Kidney glomerular epithelial cell (primary cell): ENCODE measurements at regions not wholly inside any gene's neighbourhood (a gene's known extent, or its start where the extent isn't known, plus 50 kb on each side); places are given as distances from the start of the nearest gene placed in this dataset.
"Not testable (repeated sequence)": the region's sequence is repeated elsewhere in the genome, so short reads cannot be mapped to it uniquely, and the experiment has no call there.

Experiments used
- DNase-seq: peaks from one replicate; lab custom pipeline; 2025; lab: John Stamatoyannopoulos, UW

DNA sequence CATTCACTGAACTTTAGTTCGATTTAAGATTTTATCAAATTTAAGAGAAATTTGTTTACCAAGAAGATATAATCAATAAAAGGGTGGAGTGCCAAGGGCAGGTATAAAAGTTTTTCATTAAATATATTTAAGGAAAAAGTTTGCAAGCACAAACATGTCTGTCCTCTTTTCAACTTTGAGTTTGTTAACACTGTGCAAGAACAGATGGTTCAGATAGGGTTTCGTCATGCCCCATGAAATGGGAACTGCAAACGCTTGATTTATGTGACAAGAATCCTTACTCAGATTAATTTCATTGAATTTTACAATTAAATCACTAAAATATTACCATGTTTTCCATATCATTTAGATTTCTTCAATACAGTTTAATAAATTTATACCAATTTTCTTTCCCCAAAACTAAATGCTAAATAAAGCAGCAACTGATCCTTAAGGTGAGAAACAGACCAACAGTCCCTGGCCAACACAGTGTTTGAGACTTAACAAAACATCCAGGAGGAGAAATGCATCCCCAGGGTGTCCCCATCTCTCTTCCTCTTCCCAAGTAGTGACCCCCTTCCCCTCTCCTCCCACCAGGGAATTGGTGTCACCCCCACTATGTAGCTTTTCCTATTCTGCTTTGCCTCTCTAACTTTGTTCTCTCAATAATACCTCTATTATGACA lies 292.9 kb downstream of the LTN1 start:
- DNase-seq: no peak

DNA sequence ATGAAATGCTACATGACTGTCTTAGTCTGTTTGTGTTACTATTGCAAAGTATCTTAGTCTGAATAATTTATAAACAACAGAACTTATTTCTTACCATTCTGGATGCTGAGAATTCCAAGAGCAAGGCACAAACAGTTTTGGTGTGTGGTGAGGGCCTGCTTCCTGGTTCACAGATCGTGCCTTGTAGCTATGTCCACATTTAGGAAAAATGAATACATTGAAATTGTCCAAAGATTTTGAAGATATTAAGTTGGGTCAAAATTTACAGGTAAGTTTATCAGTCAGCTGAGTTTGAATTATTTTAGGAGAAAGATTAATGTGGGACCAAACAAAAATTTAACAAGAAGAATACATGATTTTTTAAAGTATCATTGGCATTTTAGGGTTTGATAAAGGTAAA lies 293.5 kb downstream of the LTN1 start:
- DNase-seq: no peak

DNA sequence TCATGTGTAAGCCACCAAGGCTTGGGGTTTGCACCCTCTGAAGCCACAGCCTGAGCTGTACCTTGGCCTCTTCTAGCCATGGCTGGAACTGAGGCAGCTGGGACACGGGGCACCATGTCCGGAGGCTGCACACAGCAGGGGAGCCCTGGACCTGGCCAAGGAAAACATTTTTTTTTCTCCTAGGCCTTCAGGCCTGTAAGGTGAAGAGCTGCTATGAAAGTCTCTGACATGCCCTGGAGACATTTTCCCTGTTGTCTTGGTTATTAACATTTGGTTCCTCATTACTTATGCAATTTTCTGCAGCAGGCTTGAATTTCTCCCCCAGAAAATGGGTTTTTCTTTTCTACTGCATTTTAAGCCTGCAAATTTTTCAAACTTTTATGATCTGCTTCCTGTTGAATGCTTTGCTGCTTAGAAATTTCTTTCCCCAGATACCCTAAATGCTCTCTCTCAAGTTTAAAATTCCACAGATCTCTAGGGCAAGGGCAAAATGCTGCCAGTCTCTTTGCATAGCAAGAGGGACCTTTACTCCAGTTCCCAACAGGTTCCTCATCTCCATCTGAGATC lies 295.8 kb downstream of the LTN1 start:
- DNase-seq: no peak

DNA sequence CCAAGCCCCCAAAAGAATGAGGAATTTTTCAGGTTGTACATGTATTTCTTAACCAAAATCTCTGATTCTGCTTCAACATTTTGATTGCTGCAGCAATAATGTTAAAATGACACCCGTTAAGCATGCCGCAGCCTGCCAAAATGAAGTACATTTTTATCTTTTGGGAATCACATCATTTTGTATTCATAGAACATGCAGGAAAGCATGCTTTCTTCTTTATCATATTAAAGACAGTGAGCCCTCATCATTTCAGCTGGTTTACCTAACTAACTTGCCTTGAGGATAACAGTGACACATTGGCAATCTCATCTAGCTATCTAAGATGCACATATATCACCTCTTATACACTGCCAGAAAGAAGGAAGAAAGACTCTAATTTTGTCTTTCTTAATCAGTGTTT lies 299.2 kb downstream of the LTN1 start:
- DNase-seq: no peak

DNA sequence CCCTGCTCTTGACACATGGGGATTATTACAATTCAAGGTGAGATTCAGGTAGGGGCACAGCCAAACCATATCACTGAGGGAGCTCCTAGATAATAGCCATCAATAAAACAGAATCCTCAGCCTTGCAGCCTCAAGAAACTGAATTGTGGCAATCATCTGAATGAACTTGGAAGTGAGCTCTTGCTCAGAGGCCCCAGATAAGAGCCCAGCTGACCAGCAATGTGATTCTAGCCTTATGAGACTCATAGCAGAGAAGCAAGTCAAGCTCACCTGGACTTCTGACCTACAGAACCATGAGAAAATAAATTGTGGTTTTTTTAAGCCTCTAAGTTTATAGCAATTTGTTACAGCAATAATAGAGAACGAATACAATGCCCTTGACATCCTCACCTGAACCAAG lies 302.5 kb downstream of the LTN1 start:
- DNase-seq: no peak

DNA sequence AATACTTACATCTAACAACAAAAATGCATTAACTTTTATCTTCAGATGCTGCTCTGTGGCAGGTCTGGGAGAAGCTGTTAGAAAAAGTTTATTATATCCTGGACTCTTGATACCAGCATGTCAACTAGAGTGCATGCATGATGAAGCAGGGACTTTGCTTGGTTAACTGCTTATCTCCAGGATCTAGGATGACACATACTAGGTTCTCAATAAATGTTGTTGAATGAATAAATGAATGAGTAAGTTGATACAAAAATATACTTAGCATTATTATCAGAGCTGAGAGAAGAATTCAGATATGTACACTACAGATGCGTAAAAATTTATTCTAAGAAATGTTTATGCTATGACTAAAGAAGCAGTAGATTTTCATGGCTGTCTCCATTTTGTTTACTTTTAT lies 304.3 kb downstream of the LTN1 start:
- DNase-seq: no peak

DNA sequence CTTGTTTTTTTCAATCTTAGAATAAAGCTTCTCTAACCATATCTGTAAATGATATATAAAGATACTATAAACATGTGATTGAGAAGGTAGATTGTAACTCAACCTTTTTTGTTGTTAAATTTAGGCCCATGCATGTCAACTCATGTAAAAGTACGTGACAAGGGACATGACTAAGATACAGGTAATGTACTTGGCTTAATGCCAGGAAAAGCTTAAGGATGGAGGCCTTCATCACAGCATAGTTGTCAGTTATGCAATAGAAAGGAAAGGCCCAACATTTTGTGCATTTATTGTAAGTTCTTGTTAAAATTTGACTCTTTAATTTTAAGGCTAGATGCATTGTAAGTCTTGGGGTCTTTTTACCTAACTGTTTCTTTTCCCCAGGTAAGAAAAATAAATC lies 305.1 kb downstream of the LTN1 start:
- DNase-seq: no peak

DNA sequence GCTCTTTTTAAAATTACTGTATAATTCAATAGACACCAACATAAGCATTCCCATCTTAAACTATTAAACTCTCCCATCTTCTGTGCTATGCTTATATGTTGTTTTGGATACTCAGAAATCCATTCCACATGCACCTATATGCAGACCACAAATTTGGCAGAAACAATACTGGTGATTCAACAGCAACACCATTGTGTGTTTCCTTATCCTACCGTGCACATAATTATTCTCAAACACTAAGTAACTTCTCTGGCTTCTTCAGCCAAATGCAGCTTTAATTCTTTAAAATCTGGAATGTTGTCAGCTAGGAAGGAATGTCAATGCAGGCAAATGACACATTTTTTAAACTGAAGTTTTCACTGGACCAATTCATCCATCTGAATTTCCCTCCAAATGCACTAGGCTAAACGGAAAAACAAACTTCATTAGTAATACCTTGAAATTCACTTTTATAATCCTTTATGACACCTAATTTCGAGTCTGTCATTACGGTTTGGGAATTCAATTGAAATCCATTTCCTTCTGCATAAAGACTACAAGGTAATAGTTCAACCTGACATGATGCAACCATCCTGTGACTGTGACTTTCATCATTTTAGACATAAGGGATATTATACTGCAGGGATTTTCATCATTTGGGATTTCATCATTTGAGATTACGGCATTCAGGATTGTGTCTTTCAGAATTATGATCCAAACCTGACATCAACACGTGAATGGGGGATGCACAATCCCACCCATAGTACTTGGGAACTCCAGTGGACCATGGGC lies 308.5 kb downstream of the LTN1 start:
- no peak for DNase-seq

DNA sequence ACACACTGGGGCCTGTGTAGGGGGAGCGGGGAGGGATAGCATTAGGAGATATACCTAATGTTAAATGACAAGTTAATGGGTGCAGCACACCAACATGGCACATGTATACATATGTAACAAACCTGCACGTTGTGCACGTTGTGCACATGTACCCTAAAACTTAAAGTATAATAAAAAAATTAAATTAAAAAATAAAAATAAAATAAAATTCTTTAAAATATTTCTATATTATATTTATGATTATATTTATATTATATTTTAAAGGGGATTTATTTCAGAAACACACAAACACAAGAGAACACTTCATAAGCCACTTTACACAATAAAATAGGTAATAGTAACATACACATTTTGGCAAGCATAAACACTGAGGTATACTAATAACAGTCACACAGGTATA lies 309.8 kb downstream of the LTN1 start:
- DNase-seq: not testable (repeated sequence)

DNA sequence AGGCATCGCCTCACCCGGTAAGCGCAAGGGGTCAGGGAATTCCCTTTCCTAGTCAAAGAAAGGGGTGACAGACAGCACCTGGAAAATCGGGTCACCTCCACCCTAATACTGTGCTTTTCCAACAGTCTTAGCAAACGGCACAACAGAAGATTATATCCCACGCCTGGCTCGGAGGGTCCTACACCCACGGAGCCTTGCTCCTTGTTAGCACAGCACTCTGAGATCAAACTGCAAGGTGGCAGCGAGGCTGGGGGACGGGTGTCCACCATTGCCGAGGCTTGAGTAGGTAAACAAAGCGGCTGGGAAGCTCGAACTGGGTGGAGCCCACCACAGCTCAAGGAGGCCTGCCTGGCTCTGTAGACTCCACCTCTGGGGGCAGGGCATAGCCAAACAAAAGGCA lies 315.6 kb downstream of the LTN1 start:
- DNase-seq: not testable (repeated sequence)

DNA sequence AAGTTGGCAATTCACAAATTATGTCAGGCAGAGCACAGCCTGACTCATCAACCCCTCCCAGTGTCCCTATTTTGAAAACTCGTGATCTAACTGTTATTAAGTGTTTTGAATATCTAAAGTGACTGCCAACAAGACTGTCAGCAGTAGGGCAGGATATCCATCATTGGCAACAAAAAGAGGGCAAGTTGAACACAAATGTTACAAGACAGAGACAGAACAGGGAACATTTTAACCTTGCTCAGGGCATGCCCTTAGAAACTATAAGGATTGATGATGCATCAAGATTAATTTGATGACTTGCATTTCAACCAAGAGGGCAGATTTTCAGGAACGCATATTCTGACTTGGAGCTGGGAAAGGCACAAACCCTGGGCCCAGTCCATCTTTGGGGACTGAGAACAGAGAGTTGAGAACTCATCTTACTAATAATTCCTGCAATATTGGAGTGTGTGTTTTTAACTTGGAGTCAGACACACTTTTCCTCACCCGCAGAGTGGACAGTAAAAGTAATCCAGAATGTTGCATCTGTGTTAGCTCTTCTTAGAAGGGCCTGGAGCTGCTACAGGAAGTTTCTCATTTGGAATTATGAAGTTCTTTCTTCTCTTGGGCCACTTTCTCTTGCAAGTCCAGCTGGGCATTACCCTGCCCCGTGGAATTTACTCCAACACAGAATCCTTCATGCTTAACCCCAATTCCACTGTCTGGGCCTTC lies 317.2 kb downstream of the LTN1 start:
- no peak for DNase-seq

DNA sequence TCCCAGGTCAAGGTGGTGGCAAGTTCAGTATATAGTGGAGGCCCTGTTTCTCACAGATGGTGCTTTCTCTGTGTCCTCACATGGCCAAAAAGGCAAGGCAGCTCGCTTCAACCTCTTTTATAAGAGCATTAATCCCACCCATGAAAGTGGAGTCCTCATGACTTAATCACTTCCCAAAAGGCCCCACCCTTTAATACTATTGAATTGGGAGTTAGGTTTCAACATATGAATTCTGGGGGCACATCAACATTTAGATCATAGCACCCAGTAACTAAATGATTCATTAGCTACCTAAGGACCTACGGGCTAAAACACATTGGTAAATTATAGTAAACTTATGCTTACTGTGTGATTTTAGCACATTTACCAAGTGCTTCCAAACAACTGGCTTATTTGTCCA lies 317.9 kb downstream of the LTN1 start:
- no peak for DNase-seq

DNA sequence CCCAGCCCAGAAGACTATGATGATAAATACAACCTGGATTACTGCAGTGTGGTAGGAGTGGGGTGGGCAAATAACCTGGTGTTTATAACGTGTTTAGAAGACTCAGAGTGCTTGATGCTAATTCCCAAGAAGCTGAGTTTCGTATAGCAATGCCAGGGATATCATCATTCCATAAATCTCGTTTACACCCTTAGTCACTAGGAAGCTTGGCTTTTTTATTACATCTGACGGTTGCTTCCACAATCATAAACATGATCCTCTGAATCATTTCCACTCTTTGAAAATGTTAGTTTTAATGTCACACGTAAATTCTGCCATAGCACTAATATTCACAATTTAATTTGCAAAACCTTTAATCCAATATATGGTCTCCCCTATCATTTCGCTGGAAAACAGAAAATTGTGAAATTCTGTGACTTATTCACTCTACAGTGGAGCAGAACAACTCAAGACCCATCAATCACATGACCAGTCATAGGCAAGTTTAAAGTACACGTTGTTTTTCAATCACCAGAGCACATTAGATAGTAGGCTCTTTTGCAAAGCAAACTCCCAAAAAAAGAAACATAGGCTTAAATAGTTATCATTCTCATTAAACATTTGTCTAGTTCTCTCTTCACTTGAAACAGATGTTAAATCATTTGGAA lies 321.0 kb downstream of the LTN1 start:
- no peak for DNase-seq

DNA sequence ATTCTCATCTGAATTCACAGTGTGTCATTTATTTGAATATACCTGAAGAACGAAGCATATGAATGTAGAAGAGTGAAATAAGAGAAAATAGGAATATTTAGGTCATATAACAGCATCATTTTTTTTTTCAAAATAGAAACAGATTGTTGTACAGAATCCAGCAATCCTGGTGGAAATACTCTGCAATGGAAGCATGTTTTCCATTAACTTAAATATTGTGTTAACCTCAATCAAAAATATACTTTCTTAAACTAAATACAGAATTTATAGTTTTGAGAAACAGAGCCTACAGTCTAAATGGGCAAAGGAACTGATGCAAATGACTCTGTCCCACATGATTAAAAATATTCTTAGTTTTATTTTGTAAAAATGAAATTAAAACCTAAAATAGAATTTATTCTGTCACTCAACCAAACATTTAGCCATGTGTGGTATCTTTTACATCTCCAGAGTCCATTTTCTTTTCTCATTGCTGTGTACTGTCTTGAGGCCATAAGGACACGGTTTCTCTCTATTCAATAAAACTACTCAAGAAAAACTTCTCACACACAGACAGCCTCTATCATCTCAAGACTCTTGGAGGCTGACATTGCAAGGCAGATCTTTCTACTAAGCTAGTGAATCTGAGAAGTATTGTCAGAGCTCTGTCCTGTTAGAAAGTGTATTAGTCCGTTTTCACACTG lies 322.6 kb downstream of the LTN1 start:
- no peak for DNase-seq

DNA sequence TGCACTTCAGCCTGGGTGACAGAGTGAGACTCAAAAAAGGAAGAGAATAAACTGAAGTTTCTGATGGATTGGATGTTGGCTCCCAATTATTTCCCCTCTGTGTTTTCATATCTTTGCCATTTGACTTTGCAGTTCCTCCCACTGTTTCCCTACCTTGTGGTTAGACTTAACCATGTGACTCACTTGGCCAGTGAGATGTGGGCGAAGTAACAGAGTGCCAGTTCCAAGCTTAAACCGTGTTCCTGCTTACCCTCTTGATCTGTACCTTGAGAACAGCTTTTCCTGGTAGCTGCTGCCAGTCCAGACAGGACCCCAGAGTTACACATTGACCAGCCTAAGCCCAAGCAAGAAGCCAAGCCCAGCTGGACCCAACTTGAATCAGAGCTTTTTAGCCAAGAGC lies 323.4 kb downstream of the LTN1 start:
- DNase-seq: no peak

DNA sequence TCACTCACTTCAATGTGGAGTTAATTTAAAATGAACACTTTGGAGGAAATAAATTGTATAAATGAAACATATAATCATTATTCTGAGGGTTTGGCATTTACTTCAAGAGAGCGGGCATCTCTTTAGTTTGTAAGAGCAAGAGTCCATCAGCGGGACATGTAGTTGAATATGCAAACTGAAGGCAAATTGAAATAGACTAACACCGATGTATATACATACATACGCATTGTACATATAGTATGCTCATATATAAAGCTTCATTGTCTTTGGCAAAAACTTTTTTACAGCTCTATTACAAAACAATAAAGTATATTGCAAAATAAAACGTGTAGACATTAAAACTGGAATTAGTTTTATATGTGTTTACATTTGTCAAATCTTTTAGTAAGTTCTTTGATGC lies 328.9 kb downstream of the LTN1 start:
- DNase-seq: no peak

DNA sequence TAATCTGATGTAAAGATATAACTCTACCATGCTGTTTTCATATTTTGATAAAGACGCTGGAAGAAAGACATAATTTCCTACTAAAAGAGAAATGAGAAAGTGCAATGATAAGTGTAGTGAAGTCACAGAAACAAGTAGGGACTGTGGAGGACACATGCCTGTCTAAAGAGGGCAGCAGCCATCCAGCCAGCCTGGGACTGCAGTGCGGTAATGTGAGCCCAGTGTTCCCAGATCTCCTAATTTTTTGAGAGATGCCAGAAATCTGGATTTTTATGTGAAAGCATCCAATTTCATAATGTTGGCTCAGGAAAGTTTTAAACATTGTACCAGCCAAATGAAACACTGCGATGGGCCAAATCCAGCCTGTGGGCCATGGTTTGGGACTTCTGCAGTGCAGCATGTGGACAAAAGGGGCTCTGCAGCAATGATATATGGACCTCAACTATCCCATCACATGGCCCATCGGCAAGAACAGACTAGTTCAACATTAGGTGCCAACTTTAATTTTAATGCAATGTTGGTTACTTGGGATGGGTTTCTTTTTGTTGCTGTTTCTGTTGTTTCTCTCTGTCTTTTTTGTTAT lies 329.5 kb downstream of the LTN1 start:
- no peak for DNase-seq

DNA sequence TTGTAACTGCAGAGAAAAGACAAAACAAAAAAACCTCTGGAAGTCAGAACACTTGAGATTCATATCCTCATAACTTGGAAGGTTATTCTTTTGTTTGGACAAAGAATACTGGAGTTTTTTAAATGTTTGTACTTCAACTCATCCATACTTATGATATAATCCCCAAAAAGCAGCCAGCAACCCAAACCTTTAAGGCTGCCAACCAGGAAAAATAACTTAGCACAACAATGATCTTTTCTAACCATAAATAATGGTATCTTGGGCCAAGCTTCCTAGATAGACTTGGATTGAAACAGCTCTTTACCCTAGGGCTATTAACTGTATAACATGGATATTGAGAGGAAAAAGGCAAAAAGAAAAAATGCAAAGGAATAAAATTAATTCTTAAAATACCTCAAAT lies 335.1 kb downstream of the LTN1 start:
- DNase-seq: no peak

DNA sequence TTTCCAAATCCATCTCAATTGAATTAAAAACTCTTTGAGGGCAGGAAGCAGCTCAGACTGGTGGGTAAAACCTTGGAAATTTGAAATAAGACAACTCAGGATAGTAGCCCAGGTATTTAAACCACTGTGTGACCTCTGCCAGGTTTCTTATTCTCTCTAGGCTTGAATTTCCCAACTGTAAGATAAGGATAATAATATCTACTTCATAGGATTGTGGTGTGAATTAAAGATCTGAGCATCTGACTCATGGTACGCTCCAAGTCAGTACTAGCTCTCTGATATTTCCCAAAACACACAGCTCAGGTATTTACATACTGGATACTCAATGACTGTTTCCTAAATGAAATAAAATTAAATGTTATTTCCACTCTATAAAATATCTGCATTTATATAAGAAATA lies 337.2 kb downstream of the LTN1 start:
- no peak for DNase-seq

DNA sequence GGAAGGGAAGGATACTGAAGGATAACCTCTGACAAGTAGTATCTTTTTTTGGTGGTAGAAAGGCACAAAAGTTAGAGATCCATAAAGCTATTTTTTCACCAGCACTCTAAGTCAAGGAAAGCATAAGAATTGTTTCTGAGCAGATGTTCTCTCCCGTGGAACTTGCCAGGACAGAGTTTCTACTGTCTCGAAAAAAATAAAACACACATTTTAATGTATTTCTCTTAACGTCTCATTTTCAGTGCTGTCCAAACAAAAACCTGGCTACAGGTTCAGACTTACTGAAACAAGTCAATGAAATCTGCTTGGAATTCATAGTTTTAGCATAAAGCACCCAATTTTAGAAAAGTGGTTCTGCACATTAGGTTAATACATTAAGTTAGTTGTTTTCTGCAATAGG lies 338.3 kb downstream of the LTN1 start:
- DNase-seq: no peak

DNA sequence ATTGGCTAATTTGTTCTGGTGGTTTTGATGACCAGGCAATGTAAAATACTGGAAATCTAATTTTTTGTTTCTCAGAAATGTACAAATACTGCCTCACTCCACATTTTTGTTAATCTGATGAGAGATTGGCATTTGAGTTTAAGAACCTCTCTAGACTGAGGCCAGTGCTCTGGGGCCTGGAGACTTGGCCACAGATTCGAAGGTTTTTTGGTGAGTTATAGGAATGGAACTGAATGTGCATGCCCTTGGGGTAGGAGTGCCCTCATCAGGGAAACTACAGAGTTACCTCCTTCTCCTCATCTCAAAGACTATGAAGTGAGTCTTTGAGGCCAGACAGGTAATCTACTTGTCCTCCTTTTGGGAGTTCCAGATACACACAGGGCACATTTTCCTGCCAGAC lies 347.9 kb downstream of the LTN1 start:
- DNase-seq: no peak

DNA sequence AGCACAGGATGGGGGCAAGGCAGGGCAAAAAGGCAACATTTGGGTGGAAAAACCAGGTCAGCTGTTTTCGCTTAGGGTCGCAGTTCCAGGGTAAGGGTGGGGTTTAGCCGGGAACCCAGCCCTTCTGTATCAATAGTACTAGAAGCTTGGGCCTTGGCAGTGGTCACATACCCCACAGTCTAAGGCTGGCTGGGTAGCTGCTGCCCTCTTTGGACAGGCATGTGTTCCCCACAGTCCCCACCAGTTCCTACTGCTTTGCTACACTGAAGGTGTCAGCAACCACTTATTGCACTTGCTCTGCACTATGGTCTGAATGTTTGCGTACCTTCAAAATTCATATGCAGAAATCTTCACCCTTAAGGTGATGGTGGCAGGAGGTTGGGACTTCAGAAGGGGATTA lies 349.8 kb downstream of the LTN1 start:
- no peak for DNase-seq
